Testis (tissue), 2 donors: ENCODE measurements at regions not wholly inside any gene's neighbourhood (a gene's known extent, or its start where the extent isn't known, plus 50 kb on each side); places are given as distances from the start of the nearest gene placed in this dataset.

ENCODE experiments used
- POLR2A ChIP-seq: fragments of 450-650 bp; IDR thresholded peaks from one replicate; pipeline ENCODE4 v1.6.1; 2017; ENCODE audit warnings: antibody characterized with exemption, mild to moderate bottlenecking, moderate library complexity
- TF ChIP-seq, protein P1 (sequence below), 3 experiments: fragments of 450-650 bp in 2 of 3; fragments of 200-600 bp in 1 of 3; sonication (generic) in 1 of 3; IDR thresholded peaks; one replicate each; pipeline ENCODE4 v1.5.1; 2016 to 2019; ENCODE audit warnings: antibody characterized with exemption in 3 of 3, mild to moderate bottlenecking in 2 of 3, moderate library complexity in 1 of 3

DNA sequence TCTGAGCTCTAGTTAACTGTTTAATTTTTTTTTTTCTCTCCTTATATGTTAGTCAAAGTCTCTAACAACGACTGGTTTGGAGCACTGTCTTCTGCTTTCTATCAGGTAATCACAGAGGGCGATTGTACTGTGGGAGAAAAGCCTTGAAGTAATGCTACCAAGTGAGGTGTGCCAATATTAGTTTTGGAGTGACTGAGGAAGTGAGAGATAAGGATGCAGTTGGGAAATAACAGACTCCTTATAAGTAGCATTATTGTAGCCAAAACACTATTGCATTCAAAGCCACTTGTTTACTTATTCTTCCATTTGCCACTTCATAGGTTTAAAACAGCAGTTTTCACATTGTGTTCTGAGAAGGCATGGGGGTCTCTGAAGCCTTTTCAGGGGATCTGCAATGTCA is 79.1 kb upstream of the SLC6A14 start:
- TF ChIP-seq, protein P1, sequence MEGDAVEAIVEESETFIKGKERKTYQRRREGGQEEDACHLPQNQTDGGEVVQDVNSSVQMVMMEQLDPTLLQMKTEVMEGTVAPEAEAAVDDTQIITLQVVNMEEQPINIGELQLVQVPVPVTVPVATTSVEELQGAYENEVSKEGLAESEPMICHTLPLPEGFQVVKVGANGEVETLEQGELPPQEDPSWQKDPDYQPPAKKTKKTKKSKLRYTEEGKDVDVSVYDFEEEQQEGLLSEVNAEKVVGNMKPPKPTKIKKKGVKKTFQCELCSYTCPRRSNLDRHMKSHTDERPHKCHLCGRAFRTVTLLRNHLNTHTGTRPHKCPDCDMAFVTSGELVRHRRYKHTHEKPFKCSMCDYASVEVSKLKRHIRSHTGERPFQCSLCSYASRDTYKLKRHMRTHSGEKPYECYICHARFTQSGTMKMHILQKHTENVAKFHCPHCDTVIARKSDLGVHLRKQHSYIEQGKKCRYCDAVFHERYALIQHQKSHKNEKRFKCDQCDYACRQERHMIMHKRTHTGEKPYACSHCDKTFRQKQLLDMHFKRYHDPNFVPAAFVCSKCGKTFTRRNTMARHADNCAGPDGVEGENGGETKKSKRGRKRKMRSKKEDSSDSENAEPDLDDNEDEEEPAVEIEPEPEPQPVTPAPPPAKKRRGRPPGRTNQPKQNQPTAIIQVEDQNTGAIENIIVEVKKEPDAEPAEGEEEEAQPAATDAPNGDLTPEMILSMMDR (IDR thresholded peaks at IDR 0.05) = no peak
- TF ChIP-seq POLR2A = no peak
